ENCODE measurements at regions not wholly inside any gene's neighbourhood (a gene's known extent, or its start where the extent isn't known, plus 50 kb on each side); places are given as distances from the start of the nearest gene placed in this dataset.
"Not testable (repeated sequence)": the region's sequence is repeated elsewhere in the genome, so short reads cannot be mapped to it uniquely, and the experiment has no call there.

DNA sequence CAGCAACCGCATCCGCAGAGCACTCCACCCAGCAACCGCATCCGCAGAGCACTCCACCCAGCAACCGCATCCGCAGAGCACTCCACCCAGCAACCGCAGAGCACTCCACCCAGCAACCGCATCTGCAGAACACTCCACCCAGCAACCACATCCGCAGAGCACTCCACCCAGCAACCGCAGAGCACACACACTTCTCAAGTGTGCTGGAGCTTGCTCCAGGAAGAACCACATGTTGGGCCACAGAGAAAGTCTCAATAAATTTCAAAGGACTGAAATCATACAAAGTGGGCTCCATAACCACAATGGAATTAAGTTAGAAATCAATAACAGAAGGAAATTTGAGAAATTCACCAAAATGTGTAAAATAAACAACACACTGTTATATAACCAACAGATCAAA lies 88.4 kb upstream of the FAM20C start:
- ATAC-seq = not testable (repeated sequence)

DNA sequence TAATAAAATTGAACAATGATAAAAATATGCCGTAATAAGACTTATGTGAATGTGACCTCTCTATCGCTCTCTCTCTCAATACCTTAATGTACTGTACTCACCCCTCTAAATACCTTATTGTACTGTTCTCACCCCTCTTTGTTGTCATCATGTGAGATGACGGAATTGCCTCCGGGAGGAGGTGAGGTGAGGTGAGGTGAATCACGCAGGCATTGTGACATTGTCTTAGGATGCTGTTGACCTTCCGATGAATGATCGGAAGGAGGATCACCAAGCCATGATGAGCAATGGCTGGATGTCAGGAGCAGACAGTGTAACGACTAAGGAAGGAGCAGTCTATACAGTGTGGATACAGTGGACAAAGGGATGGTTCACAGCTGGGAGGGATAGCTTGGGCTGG lies 87.4 kb upstream of the FAM20C start:
- TF ChIP-seq, protein P1, sequence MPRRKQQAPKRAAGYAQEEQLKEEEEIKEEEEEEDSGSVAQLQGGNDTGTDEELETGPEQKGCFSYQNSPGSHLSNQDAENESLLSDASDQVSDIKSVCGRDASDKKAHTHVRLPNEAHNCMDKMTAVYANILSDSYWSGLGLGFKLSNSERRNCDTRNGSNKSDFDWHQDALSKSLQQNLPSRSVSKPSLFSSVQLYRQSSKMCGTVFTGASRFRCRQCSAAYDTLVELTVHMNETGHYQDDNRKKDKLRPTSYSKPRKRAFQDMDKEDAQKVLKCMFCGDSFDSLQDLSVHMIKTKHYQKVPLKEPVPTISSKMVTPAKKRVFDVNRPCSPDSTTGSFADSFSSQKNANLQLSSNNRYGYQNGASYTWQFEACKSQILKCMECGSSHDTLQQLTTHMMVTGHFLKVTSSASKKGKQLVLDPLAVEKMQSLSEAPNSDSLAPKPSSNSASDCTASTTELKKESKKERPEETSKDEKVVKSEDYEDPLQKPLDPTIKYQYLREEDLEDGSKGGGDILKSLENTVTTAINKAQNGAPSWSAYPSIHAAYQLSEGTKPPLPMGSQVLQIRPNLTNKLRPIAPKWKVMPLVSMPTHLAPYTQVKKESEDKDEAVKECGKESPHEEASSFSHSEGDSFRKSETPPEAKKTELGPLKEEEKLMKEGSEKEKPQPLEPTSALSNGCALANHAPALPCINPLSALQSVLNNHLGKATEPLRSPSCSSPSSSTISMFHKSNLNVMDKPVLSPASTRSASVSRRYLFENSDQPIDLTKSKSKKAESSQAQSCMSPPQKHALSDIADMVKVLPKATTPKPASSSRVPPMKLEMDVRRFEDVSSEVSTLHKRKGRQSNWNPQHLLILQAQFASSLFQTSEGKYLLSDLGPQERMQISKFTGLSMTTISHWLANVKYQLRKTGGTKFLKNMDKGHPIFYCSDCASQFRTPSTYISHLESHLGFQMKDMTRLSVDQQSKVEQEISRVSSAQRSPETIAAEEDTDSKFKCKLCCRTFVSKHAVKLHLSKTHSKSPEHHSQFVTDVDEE (CRISPR knock-in tag; IDR thresholded peaks at IDR 0.05) = no peak
- TF ChIP-seq SNAI2 (CRISPR knock-in tag; IDR thresholded peaks at IDR 0.05) (no peak), ARNTL (CRISPR knock-in tag; IDR thresholded peaks at IDR 0.05; ENCODE audit: borderline replicate concordance, low read depth) (no peak), ZNF70 (CRISPR knock-in tag; IDR thresholded peaks at IDR 0.05) (no peak), CSDC2 (CRISPR knock-in tag; IDR thresholded peaks at IDR 0.05) (no peak), ZNF8 (CRISPR knock-in tag; IDR thresholded peaks at IDR 0.05) (no peak), TOX (CRISPR knock-in tag; IDR thresholded peaks at IDR 0.05; ENCODE audit: borderline replicate concordance) (no peak)
- ATAC-seq = no peak

DNA sequence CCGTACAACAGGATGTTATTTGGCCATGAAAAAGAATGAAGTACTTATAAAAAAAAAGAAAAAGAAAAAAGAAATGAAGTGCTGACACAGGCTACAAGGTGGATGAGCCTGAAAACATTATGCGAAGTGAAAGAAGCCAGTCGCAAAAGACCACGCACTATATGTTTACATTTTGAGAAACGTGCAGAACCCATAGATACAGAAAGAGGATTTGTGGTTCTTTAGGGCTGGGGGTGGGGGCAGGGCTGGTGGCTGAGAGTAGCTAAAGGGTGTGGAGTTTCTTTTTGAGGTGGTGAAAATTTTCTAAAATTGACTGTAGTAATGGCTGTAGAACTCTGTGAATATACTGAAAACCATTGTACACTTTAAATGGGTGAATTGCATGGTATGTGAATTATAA lies 86.0 kb upstream of the FAM20C start:
- ATAC-seq = no peak
- TF ChIP-seq ZNF8 (CRISPR knock-in tag; IDR thresholded peaks at IDR 0.05) (no peak), ZFP3 (CRISPR knock-in tag; IDR thresholded peaks at IDR 0.05) (no peak), ZNF70 (CRISPR knock-in tag; IDR thresholded peaks at IDR 0.05) (no peak), ZNF565 (CRISPR knock-in tag; conservative IDR thresholded peaks at IDR 0.05; ENCODE audit: low read depth) (no peak), BACH2 (CRISPR knock-in tag; IDR thresholded peaks at IDR 0.05; ENCODE audit: borderline replicate concordance) (no peak), TOX (CRISPR knock-in tag; IDR thresholded peaks at IDR 0.05; ENCODE audit: borderline replicate concordance) (no peak), OSR1 (CRISPR knock-in tag; IDR thresholded peaks at IDR 0.05) (no peak), ZC3H10 (CRISPR knock-in tag; IDR thresholded peaks at IDR 0.05) (no peak), ZFP30 (CRISPR knock-in tag; IDR thresholded peaks at IDR 0.05) (no peak), ARNTL (CRISPR knock-in tag; IDR thresholded peaks at IDR 0.05; ENCODE audit: borderline replicate concordance, low read depth) (no peak), SNAI2 (CRISPR knock-in tag; IDR thresholded peaks at IDR 0.05) (no peak), RARB (CRISPR knock-in tag; IDR thresholded peaks at IDR 0.05) (no peak), TCF4 (CRISPR knock-in tag; IDR thresholded peaks at IDR 0.05; ENCODE audit: borderline replicate concordance) (no peak)
- TF ChIP-seq, protein P2, sequence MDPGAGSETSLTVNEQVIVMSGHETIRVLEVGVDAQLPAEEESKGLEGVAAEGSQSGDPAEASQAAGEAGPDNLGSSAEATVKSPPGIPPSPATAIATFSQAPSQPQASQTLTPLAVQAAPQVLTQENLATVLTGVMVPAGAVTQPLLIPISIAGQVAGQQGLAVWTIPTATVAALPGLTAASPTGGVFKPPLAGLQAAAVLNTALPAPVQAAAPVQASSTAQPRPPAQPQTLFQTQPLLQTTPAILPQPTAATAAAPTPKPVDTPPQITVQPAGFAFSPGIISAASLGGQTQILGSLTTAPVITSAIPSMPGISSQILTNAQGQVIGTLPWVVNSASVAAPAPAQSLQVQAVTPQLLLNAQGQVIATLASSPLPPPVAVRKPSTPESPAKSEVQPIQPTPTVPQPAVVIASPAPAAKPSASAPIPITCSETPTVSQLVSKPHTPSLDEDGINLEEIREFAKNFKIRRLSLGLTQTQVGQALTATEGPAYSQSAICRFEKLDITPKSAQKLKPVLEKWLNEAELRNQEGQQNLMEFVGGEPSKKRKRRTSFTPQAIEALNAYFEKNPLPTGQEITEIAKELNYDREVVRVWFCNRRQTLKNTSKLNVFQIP (CRISPR knock-in tag; IDR thresholded peaks at IDR 0.05; ENCODE audit: borderline replicate concordance, low read depth) = no peak
- TF ChIP-seq, protein P3, sequence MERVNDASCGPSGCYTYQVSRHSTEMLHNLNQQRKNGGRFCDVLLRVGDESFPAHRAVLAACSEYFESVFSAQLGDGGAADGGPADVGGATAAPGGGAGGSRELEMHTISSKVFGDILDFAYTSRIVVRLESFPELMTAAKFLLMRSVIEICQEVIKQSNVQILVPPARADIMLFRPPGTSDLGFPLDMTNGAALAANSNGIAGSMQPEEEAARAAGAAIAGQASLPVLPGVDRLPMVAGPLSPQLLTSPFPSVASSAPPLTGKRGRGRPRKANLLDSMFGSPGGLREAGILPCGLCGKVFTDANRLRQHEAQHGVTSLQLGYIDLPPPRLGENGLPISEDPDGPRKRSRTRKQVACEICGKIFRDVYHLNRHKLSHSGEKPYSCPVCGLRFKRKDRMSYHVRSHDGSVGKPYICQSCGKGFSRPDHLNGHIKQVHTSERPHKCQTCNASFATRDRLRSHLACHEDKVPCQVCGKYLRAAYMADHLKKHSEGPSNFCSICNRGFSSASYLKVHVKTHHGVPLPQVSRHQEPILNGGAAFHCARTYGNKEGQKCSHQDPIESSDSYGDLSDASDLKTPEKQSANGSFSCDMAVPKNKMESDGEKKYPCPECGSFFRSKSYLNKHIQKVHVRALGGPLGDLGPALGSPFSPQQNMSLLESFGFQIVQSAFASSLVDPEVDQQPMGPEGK (CRISPR knock-in tag; IDR thresholded peaks at IDR 0.05; ENCODE audit: borderline replicate concordance) = no peak
- TF ChIP-seq, protein P4, sequence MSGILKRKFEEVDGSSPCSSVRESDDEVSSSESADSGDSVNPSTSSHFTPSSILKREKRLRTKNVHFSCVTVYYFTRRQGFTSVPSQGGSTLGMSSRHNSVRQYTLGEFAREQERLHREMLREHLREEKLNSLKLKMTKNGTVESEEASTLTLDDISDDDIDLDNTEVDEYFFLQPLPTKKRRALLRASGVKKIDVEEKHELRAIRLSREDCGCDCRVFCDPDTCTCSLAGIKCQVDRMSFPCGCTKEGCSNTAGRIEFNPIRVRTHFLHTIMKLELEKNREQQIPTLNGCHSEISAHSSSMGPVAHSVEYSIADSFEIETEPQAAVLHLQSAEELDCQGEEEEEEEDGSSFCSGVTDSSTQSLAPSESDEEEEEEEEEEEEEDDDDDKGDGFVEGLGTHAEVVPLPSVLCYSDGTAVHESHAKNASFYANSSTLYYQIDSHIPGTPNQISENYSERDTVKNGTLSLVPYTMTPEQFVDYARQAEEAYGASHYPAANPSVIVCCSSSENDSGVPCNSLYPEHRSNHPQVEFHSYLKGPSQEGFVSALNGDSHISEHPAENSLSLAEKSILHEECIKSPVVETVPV (CRISPR knock-in tag; IDR thresholded peaks at IDR 0.05) = no peak

DNA sequence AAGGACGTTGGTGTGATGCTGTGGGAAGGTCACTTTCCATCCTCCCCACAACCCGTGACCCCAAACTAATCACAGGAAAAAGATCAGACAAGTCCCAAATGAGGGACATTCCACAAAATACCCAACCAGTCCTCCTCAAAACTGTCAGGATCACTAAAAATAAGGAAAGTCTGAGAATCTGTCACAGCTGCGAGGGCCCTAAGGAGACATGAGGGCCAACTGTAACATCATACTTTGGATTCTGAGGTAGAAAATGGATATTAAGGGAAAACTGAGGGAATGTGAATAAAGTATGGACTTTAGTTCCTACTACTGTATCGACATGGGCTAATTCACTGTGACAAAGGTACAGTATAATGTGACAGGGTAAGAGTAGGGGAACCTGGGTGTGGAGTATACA lies 85.1 kb upstream of the FAM20C start:
- ATAC-seq = no peak
- no peak for TF ChIP-seq ZNF70 (CRISPR knock-in tag; IDR thresholded peaks at IDR 0.05)
- TF ChIP-seq GLIS3 (CRISPR knock-in tag; IDR thresholded peaks at IDR 0.05) = no peak
- TF ChIP-seq, protein P3 (CRISPR knock-in tag; IDR thresholded peaks at IDR 0.05; ENCODE audit: borderline replicate concordance) = no peak
- TF ChIP-seq ZFP30 (CRISPR knock-in tag; IDR thresholded peaks at IDR 0.05) = no peak
- no peak for TF ChIP-seq RARB (CRISPR knock-in tag; IDR thresholded peaks at IDR 0.05)
- TF ChIP-seq TOX (CRISPR knock-in tag; IDR thresholded peaks at IDR 0.05; ENCODE audit: borderline replicate concordance) = no peak
- no peak for TF ChIP-seq BACH2 (CRISPR knock-in tag; IDR thresholded peaks at IDR 0.05; ENCODE audit: borderline replicate concordance)
- no peak for TF ChIP-seq ZNF8 (CRISPR knock-in tag; IDR thresholded peaks at IDR 0.05)
- TF ChIP-seq, protein P4 (CRISPR knock-in tag; IDR thresholded peaks at IDR 0.05) = no peak
- no peak for TF ChIP-seq SNAI2 (CRISPR knock-in tag; IDR thresholded peaks at IDR 0.05)
- no peak for TF ChIP-seq TCF4 (CRISPR knock-in tag; IDR thresholded peaks at IDR 0.05; ENCODE audit: borderline replicate concordance)
- TF ChIP-seq OSR1 (CRISPR knock-in tag; IDR thresholded peaks at IDR 0.05) = no peak
- TF ChIP-seq, protein P5, sequence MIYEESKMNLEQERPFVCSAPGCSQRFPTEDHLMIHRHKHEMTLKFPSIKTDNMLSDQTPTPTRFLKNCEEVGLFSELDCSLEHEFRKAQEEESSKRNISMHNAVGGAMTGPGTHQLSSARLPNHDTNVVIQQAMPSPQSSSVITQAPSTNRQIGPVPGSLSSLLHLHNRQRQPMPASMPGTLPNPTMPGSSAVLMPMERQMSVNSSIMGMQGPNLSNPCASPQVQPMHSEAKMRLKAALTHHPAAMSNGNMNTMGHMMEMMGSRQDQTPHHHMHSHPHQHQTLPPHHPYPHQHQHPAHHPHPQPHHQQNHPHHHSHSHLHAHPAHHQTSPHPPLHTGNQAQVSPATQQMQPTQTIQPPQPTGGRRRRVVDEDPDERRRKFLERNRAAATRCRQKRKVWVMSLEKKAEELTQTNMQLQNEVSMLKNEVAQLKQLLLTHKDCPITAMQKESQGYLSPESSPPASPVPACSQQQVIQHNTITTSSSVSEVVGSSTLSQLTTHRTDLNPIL (CRISPR knock-in tag; IDR thresholded peaks at IDR 0.05; ENCODE audit: low read depth) = no peak
- no peak for TF ChIP-seq CSDC2 (CRISPR knock-in tag; IDR thresholded peaks at IDR 0.05)
- TF ChIP-seq, protein P2 (CRISPR knock-in tag; IDR thresholded peaks at IDR 0.05; ENCODE audit: borderline replicate concordance, low read depth) = no peak
